ENCODE measurements at regions not wholly inside any gene's neighbourhood (a gene's known extent, or its start where the extent isn't known, plus 50 kb on each side); places are given as distances from the start of the nearest gene placed in this dataset.

GRCh38 chr15:62807539-62808130, 234.9 kb upstream of the TPM1 start:
- TF ChIP-seq CTCF (IDR thresholded peaks at IDR 0.05) (no peak), EZH2 (IDR thresholded peaks at IDR 0.05; ENCODE audit: borderline replicate concordance, insufficient read depth, low read depth, low read length, poor library complexity, severe bottlenecking) (no peak)

All from B cell (primary cell).